H1 (cell line): ENCODE measurements at regions not wholly inside any gene's neighbourhood (a gene's known extent, or its start where the extent isn't known, plus 50 kb on each side); places are given as distances from the start of the nearest gene placed in this dataset.

ENCODE experiments used
- CTCF ChIA-PET: fragments of 300-600 bp; sonication (Branson Sonifier 250); formaldehyde crosslinking; loops from one replicate; lab custom pipeline; 2021; ENCODE audit not compliant: partially characterized antibody; lab: Charles Lee
- POLR2A ChIA-PET: fragments of 300-600 bp; sonication (Branson Sonifier 250); formaldehyde crosslinking; loops from one replicate; lab custom pipeline; 2021; ENCODE audit warnings: inconsistent platforms; ENCODE audit not compliant: partially characterized antibody; lab: Charles Lee
- DNase-seq, 2 experiments: peaks; one replicate each; pipeline versions ENCODE4 v3.0.0 to v3.0.0-alpha.2; 2010 to 2022; ENCODE audit warnings: low spot score in 2 of 2, low read depth in 1 of 2, mixed read lengths in 1 of 2
- FAIRE-seq: peaks from 2 replicates; lab custom pipeline; 2011; peaks lifted over from hg19 to GRCh38; lab: Jason Lieb, UNC
- H2AFZ ChIP-seq: 2 replicates; pipeline ENCODE4 v1.8.1; 2012; ENCODE audit warnings: low read length, inconsistent platforms
- H2AK5ac ChIP-seq: 2 replicates; pipeline ENCODE4 v1.6.1; 2013; ENCODE audit warnings: low read depth, low read length
- H2BK120ac ChIP-seq: replicated peaks from 2 replicates; pipeline ENCODE3; 2013; ENCODE audit warnings: low read depth, low read length, inconsistent platforms
- H2BK12ac ChIP-seq: 2 replicates; pipeline ENCODE4 v1.6.1; 2013; ENCODE audit warnings: low read depth, low read length
- H2BK15ac ChIP-seq: 2 replicates; pipeline ENCODE4 v1.6.1; 2013; ENCODE audit warnings: low read length
- H2BK20ac ChIP-seq: 2 replicates; pipeline ENCODE4 v1.6.1; 2013; ENCODE audit warnings: low read length
- H2BK5ac ChIP-seq: 2 replicates; pipeline ENCODE4 v1.6.1; 2013; ENCODE audit warnings: low read depth, low read length
- H3K14ac ChIP-seq: 2 replicates; pipeline ENCODE4 v1.6.1; 2013; ENCODE audit warnings: inconsistent platforms; ENCODE audit not compliant: insufficient read length
- H3K18ac ChIP-seq: 2 replicates; pipeline ENCODE4 v1.6.1; 2013; ENCODE audit warnings: low read length; ENCODE audit errors: extremely low read depth
- H3K23ac ChIP-seq: 2 replicates; pipeline ENCODE4 v1.6.1; 2013; ENCODE audit warnings: inconsistent platforms; ENCODE audit not compliant: insufficient read length
- H3K23me2 ChIP-seq: 2 replicates; pipeline ENCODE4 v1.6.1; 2013; ENCODE audit warnings: low read depth, low read length
- H3K27ac ChIP-seq: 2 replicates; pipeline ENCODE4 v1.6.1; 2011; ENCODE audit warnings: low read depth, low read length, inconsistent platforms
- H3K27me3 ChIP-seq, 4 experiments: replicated peaks in 1 of 4; 1 replicate in 1 of 4; 2 replicates in 3 of 4; pipeline versions ENCODE4 v1.6.1 to v1.8.1; 2011 to 2013; ENCODE audit warnings: low read length in 3 of 4, mild to moderate bottlenecking in 3 of 4, inconsistent platforms in 2 of 4, mixed read lengths in 2 of 4, moderate library complexity in 1 of 4; ENCODE audit not compliant: control insufficient read depth in 3 of 4, insufficient read depth in 3 of 4; ENCODE audit errors: extremely low read depth in 1 of 4
- H3K36me3 ChIP-seq, 4 experiments: 2 replicates each; pipeline versions ENCODE4 v1.6.1 to v1.8.1; 2011 to 2013; ENCODE audit warnings: mild to moderate bottlenecking in 4 of 4, low read length in 3 of 4, moderate library complexity in 2 of 4, control low read depth in 1 of 4, inconsistent platforms in 1 of 4; ENCODE audit not compliant: insufficient read depth in 4 of 4, control insufficient read depth in 2 of 4
- H3K4ac ChIP-seq: replicated peaks from 2 replicates; pipeline ENCODE3; 2013; ENCODE audit warnings: low read length, low read depth, mixed read lengths, inconsistent platforms; ENCODE audit not compliant: insufficient read length
- H3K4me1 ChIP-seq, 4 experiments: replicated peaks in 1 of 4; 1 replicate in 1 of 4; 2 replicates in 3 of 4; pipeline versions ENCODE4 v1.6.1 to v1.8.1; 2011 to 2013; ENCODE audit warnings: low read length in 3 of 4, inconsistent platforms in 2 of 4, mixed read lengths in 1 of 4; ENCODE audit not compliant: insufficient read depth in 4 of 4, control insufficient read depth in 3 of 4
- H3K4me2 ChIP-seq, 2 experiments: 2 replicates each; pipeline versions ENCODE4 v1.6.1 to v1.8.1; 2011 to 2013; ENCODE audit warnings: low read depth in 2 of 2, low read length in 2 of 2, control low read depth in 1 of 2, inconsistent platforms in 1 of 2, mild to moderate bottlenecking in 1 of 2; ENCODE audit not compliant: insufficient read depth in 1 of 2
- H3K4me3 ChIP-seq, 4 experiments: fragments of 200-600, 300-600 bp in 1 of 4; sonication (generic), shearing (Covaris generic), sonication (Bioruptor Twin) in 1 of 4; 2 replicates each; pipeline versions ENCODE4 v1.5.1 to v1.8.1; 2011 to 2016; ENCODE audit warnings: low read length in 4 of 4, low read depth in 3 of 4, control low read depth in 2 of 4, inconsistent platforms in 2 of 4, mild to moderate bottlenecking in 2 of 4, mixed read lengths in 1 of 4, moderate library complexity in 1 of 4; ENCODE audit not compliant: insufficient read depth in 2 of 4; ENCODE audit errors: extremely low read depth in 1 of 4
- H3K56ac ChIP-seq: replicated peaks from 2 replicates; pipeline ENCODE3; 2013; ENCODE audit warnings: low read depth, mild to moderate bottlenecking, mixed read lengths, low read length, inconsistent platforms; ENCODE audit not compliant: insufficient read length
- H3K79me1 ChIP-seq: 2 replicates; pipeline ENCODE4 v1.6.1; 2013; ENCODE audit warnings: low read depth, low read length, control low read depth
- H3K79me2 ChIP-seq, 2 experiments: 2 replicates each; pipeline versions ENCODE4 v1.6.1 to v1.8.1; 2012 to 2013; ENCODE audit warnings: low read length in 2 of 2, mild to moderate bottlenecking in 2 of 2, inconsistent platforms in 1 of 2; ENCODE audit not compliant: insufficient read depth in 2 of 2, control insufficient read depth in 1 of 2
- H3K9ac ChIP-seq, 4 experiments: replicated peaks in 1 of 4; 1 replicate in 1 of 4; 2 replicates in 3 of 4; pipeline versions ENCODE4 v1.6.1 to v1.8.1; 2011 to 2013; ENCODE audit warnings: low read depth in 3 of 4, low read length in 3 of 4, control low read depth in 2 of 4, mild to moderate bottlenecking in 2 of 4, moderate library complexity in 2 of 4, inconsistent platforms in 1 of 4; ENCODE audit errors: extremely low read depth in 1 of 4
- H3K9me3 ChIP-seq, 2 experiments: 2 replicates each; pipeline versions ENCODE4 v1.6.1 to v1.8.1; 2012 to 2013; ENCODE audit warnings: mild to moderate bottlenecking in 2 of 2, moderate library complexity in 2 of 2, control low read depth in 1 of 2, inconsistent platforms in 1 of 2, low read depth in 1 of 2, low read length in 1 of 2, mixed read lengths in 1 of 2; ENCODE audit not compliant: insufficient read depth in 2 of 2
- H4K20me1 ChIP-seq, 2 experiments: replicated peaks in 1 of 2; 2 replicates each; pipeline versions ENCODE3 to v1.8.1; 2011 to 2013; ENCODE audit warnings: inconsistent platforms in 2 of 2, low read length in 2 of 2, mild to moderate bottlenecking in 1 of 2; ENCODE audit not compliant: insufficient read depth in 2 of 2, control insufficient read depth in 1 of 2
- H4K5ac ChIP-seq: 2 replicates; pipeline ENCODE4 v1.6.1; 2013; ENCODE audit warnings: low read length, low read depth, mixed read lengths, inconsistent platforms; ENCODE audit not compliant: insufficient read length
- H4K8ac ChIP-seq: 2 replicates; pipeline ENCODE4 v1.8.0; 2013; ENCODE audit warnings: mild to moderate bottlenecking, moderate library complexity, low read length, inconsistent platforms; ENCODE audit not compliant: insufficient read depth; ENCODE audit errors: extremely low read depth
- H4K91ac ChIP-seq: replicated peaks from 2 replicates; pipeline ENCODE3; 2013; ENCODE audit warnings: low read length, mixed read lengths, inconsistent platforms; ENCODE audit not compliant: insufficient read length
- ASH2L ChIP-seq: fragments of 200-600, 300-600 bp; sonication (generic); IDR thresholded peaks from one replicate; pipeline ENCODE4 v1.7.1; 2017; ENCODE audit warnings: low read length
- GTF2F1 ChIP-seq: IDR thresholded peaks from 2 replicates; pipeline ENCODE4 v1.6.1; 2012; ENCODE audit warnings: low read depth, low read length, improper control_type of control experiment, borderline replicate concordance

GRCh38 chr4:116885579-116885978 is 199.8 kb downstream of the TRAM1L1 start:
- no peaks in the 10 kb centered on the region for H3K79me2 ChIP-seq
- FAIRE-seq (no peak), DNase-seq (no peak)
- ChIA-PET CTCF (no interaction called here), POLR2A (no interaction called here)
- no peak overlapping the region for H3K56ac ChIP-seq
- H3K4me3 ChIP-seq = no peak overlapping the region
- H3K27ac ChIP-seq = no peak overlapping the region
- no peak overlapping the region for H3K4ac ChIP-seq
- no peak overlapping the region for H3K14ac ChIP-seq
- TF ChIP-seq GTF2F1 = no peak
- no peak for TF ChIP-seq ASH2L
- H3K36me3 ChIP-seq = no peaks in the 10 kb centered on the region
- no peaks in the 10 kb centered on the region for H3K79me1 ChIP-seq
- H2BK5ac ChIP-seq = no peak overlapping the region
- no peak overlapping the region for H2BK20ac ChIP-seq
- H2AK5ac ChIP-seq = no peak overlapping the region
- H2AFZ ChIP-seq = no peak overlapping the region
- H2BK12ac ChIP-seq = no peak overlapping the region
- H3K9me3 ChIP-seq = no peaks in the 10 kb centered on the region
- no peak overlapping the region for H2BK120ac ChIP-seq
- no peaks in the 10 kb centered on the region; the same call in 1 of the 2 replicates for H3K23me2 ChIP-seq
- H4K5ac ChIP-seq = no peak overlapping the region
- no peak overlapping the region for H3K9ac ChIP-seq
- no peak overlapping the region for H3K4me2 ChIP-seq
- H4K20me1 ChIP-seq = no peaks in the 10 kb centered on the region
- no peaks in the 10 kb centered on the region for H3K4me1 ChIP-seq
- H4K91ac ChIP-seq = no peak overlapping the region
- no peak overlapping the region for H2BK15ac ChIP-seq
- no peak overlapping the region for H3K23ac ChIP-seq
- no peaks in the 10 kb centered on the region for H3K27me3 ChIP-seq
- H4K8ac ChIP-seq = no peak overlapping the region
- no peak overlapping the region for H3K18ac ChIP-seq
